Activated T-helper 17 cell treated with anti-CD3 and anti-CD28 coated beads, Interleukin-2, amount 50 U/mL, for 72 hours (primary cell): ENCODE measurements at regions not wholly inside any gene's neighbourhood (a gene's known extent, or its start where the extent isn't known, plus 50 kb on each side); places are given as distances from the start of the nearest gene placed in this dataset.

Experiments used
- ATAC-seq: fragments of 150-1000 bp; cut with Tn5 transposase; replicated peaks from 2 replicates; pipeline ENCODE4 v1.10.0; 2021; ENCODE audit warnings: mild to moderate bottlenecking, moderate library complexity
- H3K27ac Mint-ChIP-seq: one replicate; pipeline ENCODE4 v1.8.0; 2022; ENCODE audit warnings: mixed read lengths
- H3K27me3 Mint-ChIP-seq: one replicate; pipeline ENCODE4 v1.8.0; 2022; ENCODE audit warnings: mixed read lengths
- H3K36me3 Mint-ChIP-seq: one replicate; pipeline ENCODE4 v1.8.0; 2022; ENCODE audit warnings: low read depth, mild to moderate bottlenecking, mixed read lengths
- H3K4me1 Mint-ChIP-seq: one replicate; pipeline ENCODE4 v1.8.0; 2022; ENCODE audit warnings: mixed read lengths
- H3K4me3 Mint-ChIP-seq: one replicate; pipeline ENCODE4 v1.8.0; 2022; ENCODE audit warnings: mild to moderate bottlenecking, mixed read lengths
- H3K9me3 Mint-ChIP-seq: one replicate; pipeline ENCODE4 v1.8.0; 2022; ENCODE audit warnings: mixed read lengths

DNA sequence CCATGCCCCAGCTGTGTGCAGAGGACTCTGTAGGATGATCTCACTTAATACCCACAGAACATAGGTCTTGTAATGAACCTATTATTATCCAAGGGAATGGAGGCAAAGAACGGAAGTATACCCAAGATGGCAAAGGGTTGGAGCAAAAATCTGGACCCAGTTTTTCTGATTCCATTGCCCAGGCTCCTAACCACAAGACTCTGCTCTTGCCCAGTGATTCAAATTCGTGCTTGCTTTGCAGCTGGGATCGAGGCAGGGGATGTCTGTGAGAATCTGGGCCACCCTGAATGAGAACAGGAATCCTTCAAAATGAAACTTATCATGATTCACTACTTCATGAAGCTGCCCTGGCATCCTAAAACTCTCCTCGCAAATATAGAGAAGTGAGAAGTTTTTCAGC lies 97.5 kb upstream of the KCNJ6 start:
- Mint-ChIP-seq H3K4me3 (no peak overlapping the region), H3K27me3 (peaks cover 7% of the 10 kb centered on the region), H3K27ac (no peak overlapping the region), H3K9me3 (peaks cover 4% of the 10 kb centered on the region), H3K36me3 (no peaks in the 10 kb centered on the region), H3K4me1 (no peaks in the 10 kb centered on the region)
- no peak for ATAC-seq

DNA sequence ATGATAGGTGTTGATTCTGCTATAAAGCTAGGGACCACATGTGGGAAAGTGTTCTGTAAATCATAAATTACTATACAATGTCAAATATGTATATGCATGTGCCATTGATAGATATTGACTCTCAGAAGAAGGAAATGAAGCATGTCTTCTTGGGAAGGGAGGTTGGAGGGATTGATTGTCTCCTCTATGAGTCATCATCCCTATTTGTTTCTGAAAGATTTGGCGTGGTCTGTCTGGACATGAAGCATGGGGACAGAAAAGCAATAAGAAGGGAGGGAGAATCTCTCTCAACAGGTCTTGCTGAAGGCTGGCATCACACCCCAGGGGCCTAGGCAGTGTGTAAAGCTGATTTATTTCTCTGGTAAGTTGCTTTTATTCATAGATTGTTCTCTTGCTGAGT lies 98.0 kb upstream of the KCNJ6 start:
- Mint-ChIP-seq H3K27ac (no peak overlapping the region), H3K9me3 (peaks cover 4% of the 10 kb centered on the region), H3K36me3 (no peaks in the 10 kb centered on the region), H3K4me1 (no peaks in the 10 kb centered on the region), H3K4me3 (no peak overlapping the region), H3K27me3 (peaks cover 7% of the 10 kb centered on the region)
- no peak for ATAC-seq

DNA sequence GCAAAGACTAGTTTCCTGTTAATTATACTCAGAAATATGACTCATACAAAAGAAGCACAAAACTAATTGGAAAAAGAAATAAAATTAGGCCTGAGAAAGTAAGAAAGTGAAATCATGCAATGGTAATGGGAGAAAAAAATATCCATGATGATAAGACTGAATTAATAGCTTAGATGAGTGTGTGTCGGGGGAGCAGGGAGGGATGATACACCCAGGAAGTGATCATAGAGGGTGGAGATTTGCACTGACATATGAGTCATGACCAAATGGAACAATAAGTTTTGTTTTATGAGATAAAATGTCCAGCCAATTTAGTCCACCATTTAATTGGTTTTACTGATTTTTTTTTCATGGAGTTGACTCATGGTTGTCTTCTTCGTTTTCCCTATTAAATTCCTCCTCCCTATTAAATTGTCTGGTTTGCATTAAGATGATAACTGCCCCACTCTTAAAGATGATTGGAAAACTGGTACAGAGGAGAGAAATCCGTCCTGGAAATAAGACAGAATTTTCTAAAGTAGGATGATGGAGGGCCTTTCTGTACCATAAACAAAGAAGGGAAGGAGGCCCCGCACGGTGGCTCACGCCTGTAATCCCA lies 111.7 kb upstream of the KCNJ6 start:
- Mint-ChIP-seq H3K4me1 (no peaks in the 10 kb centered on the region), H3K9me3 (no peaks in the 10 kb centered on the region), H3K4me3 (no peak overlapping the region), H3K36me3 (no peaks in the 10 kb centered on the region), H3K27ac (no peak overlapping the region), H3K27me3 (peaks cover 14% of the 10 kb centered on the region)
- ATAC-seq: no peak

DNA sequence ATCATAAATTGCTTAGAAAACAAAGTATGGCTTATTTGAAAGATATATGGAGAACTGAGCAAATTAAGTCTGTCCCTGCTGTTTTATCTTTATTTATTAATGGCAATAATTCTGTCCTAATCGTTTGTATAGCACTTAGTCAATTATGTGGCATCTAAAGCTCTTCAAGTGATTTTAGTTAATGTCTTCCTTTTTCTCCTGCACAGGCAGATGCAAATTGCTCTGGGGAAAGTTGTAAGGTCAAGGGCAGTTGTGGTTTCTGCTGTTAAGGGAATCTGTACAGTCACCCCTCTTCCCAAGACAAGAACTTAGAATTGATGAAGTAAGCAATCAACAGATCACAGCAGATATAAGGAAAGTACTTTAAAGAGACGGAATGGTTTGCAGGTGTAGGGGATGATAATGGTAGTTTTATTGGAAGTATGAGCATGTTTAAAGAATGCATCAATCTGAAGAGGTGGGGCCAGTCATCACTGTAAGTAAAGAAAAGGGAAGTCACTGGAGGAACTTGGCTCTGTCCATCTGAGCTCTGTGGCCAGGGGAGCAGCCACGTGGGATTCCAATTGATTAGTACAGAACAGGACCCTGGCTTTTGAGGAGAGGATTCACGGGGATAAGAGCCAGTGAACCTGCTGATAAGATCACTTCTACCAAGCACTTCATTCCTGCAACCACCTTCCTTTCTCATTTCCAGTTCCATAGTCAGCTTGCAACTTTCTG lies 116.0 kb upstream of the KCNJ6 start:
- H3K4me3 Mint-ChIP-seq: no peak overlapping the region
- H3K36me3 Mint-ChIP-seq: no peaks in the 10 kb centered on the region
- H3K9me3 Mint-ChIP-seq: no peaks in the 10 kb centered on the region
- ATAC-seq: no peak
- H3K4me1 Mint-ChIP-seq: no peaks in the 10 kb centered on the region
- H3K27ac Mint-ChIP-seq: no peak overlapping the region
- peaks cover 13% of the 10 kb centered on the region for H3K27me3 Mint-ChIP-seq

DNA sequence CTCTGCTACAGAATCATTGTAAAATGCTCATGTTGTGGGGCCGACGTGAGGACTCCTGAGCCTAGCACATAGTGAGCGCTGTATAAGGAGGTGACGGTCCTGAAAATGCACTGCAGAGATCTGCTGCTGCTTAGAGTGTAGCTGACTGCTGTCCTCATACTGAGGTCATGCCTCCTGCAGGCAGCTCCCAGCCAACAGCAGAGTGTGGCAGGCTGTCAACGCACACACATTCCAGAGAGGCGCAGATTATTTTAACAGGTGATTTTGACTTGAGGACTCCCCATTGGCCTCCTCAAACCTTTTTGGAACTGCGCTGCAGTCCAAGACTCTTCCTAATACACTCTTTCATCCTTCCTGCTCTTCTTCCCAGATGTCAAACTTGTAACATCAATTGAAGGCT lies 119.8 kb upstream of the KCNJ6 start:
- no peak for ATAC-seq
- Mint-ChIP-seq H3K4me3 (no peak overlapping the region), H3K27me3 (peaks cover 12% of the 10 kb centered on the region), H3K36me3 (no peaks in the 10 kb centered on the region), H3K4me1 (no peaks in the 10 kb centered on the region), H3K27ac (no peak overlapping the region), H3K9me3 (no peaks in the 10 kb centered on the region)

DNA sequence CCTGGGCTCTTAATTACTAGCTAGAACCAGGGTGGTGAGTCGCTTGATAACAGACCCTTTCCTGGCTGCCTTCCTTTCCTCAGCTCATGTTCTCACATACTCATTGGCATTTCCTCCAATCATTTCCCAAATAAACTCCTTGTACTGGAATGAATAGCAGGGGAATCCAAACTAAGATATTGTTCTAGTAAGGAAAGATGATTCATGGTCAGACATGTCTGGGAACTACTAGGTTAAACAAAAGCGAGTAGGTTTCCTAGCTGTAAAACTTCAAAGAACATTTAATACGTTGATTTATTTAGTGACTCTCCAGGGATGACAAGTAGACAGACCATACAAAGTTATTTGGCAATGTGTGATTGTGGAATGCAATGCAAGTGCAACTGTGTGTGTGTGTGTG lies 121.2 kb upstream of the KCNJ6 start:
- Mint-ChIP-seq H3K36me3 (no peaks in the 10 kb centered on the region), H3K4me3 (no peak overlapping the region), H3K4me1 (no peaks in the 10 kb centered on the region), H3K27me3 (peaks cover 7% of the 10 kb centered on the region), H3K9me3 (no peaks in the 10 kb centered on the region), H3K27ac (no peak overlapping the region)
- ATAC-seq: no peak

DNA sequence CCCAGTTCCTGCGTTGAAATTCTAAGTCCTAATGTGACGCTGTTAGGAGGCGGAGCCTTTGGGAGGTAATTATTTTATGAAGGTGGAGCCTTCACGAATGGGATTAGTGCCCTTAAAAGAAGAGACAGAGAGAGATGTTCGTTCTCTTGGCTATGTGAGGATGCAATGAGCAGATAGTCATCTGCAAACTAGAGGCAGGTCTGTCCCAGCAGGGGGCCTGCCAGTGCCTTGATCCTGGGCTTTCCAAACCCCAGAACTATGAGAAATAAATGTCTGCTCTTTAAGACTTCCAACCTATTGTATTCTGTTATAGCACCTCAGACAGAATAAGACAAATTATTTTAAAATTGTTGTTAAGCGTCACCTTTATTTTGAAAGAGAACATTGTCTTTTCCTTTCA lies 123.1 kb upstream of the KCNJ6 start:
- H3K27ac Mint-ChIP-seq: no peak overlapping the region
- no peaks in the 10 kb centered on the region for H3K4me1 Mint-ChIP-seq
- H3K9me3 Mint-ChIP-seq: peaks cover 4% of the 10 kb centered on the region
- no peaks in the 10 kb centered on the region for H3K36me3 Mint-ChIP-seq
- no peak overlapping the region for H3K4me3 Mint-ChIP-seq
- peaks cover 7% of the 10 kb centered on the region for H3K27me3 Mint-ChIP-seq
- ATAC-seq: no peak

DNA sequence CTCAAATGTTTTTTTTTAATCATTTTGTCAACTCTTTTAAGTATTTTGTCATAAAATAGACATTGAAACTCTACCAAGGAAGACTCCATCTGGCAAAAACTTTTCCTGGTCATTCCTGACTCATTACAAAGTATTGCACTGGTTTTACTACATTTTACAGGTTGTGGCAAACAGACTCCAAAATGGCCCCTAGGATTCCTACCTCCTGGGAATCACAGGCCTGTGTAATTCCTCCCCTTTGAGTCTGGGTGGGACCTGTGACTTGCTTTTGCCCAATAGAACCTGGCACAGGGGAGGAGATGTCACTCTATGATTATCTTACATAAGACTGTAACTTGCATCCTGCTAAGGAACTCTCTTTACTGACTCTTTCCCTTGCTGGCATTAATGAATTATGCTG lies 123.6 kb upstream of the KCNJ6 start:
- ATAC-seq: no peak
- no peak overlapping the region for H3K4me3 Mint-ChIP-seq
- no peak overlapping the region for H3K27ac Mint-ChIP-seq
- no peaks in the 10 kb centered on the region for H3K36me3 Mint-ChIP-seq
- H3K9me3 Mint-ChIP-seq: peaks cover 4% of the 10 kb centered on the region
- H3K27me3 Mint-ChIP-seq: peaks cover 7% of the 10 kb centered on the region
- no peaks in the 10 kb centered on the region for H3K4me1 Mint-ChIP-seq

DNA sequence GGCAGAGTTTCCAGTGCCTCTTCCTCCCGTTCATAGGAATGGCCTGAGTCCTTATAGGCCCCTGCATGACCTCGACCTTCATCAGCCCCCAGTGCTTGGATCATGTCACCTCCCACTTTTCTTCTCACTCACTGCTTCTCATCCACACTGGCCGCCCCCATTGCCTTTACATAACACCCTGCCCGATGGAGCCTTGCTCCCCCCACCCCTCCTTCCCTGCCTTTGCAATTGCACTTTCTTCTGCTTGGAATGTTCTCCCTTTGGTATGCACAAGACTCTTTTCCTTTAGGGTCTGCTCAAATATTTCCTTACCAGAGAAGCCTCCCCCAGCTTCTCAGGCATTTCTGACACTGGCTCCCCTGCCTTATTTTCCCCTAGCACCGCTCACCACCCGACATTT lies 125.2 kb upstream of the KCNJ6 start:
- no peaks in the 10 kb centered on the region for H3K4me1 Mint-ChIP-seq
- H3K4me3 Mint-ChIP-seq: no peak overlapping the region
- H3K27ac Mint-ChIP-seq: no peak overlapping the region
- H3K36me3 Mint-ChIP-seq: no peaks in the 10 kb centered on the region
- ATAC-seq: no peak
- peaks cover 8% of the 10 kb centered on the region for H3K27me3 Mint-ChIP-seq
- H3K9me3 Mint-ChIP-seq: peaks cover 4% of the 10 kb centered on the region

DNA sequence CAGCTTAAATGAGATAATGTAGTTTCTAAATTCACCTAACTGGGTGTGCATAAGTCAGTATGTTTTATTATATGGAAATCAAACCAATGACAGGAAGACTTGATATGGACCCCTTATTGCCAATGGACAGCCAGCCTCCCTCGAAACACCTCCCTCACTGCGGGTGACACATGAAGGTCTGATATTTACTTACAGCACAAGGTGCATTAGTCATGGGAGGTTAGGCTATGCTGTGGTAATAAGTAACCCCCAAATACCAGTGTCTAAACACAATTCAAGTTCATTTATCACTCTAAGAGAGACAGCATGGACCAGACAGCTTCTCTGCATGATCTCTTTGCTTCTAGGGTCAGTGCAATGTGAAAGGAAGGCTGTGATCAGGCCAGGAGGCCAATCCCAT lies 126.0 kb upstream of the KCNJ6 start:
- Mint-ChIP-seq H3K27me3 (peaks cover 8% of the 10 kb centered on the region), H3K4me3 (no peak overlapping the region), H3K36me3 (no peaks in the 10 kb centered on the region), H3K27ac (no peak overlapping the region), H3K9me3 (peaks cover 4% of the 10 kb centered on the region), H3K4me1 (no peaks in the 10 kb centered on the region)
- ATAC-seq: no peak

DNA sequence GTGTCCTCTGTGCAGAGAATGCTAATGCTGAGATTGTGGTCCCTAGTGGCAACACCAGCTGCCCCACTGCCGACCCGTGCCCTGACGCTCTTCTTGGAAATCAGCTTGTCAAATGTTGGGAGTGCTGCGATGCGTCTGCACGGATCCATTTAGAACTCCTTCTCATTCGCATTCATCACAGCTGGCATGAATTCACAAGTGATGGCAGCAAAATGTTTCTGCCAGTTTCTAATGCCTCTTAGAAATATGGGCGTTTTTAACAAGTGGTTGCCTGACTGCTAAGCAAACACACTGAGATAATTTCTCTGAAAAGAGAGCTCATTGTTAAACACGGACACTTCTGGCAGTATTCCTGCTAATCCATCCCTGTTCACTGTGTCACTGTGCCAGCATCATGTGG lies 131.9 kb upstream of the KCNJ6 start:
- no peaks in the 10 kb centered on the region for H3K36me3 Mint-ChIP-seq
- no peaks in the 10 kb centered on the region for H3K4me1 Mint-ChIP-seq
- H3K27ac Mint-ChIP-seq: no peak overlapping the region
- ATAC-seq: no peak
- peaks cover 7% of the 10 kb centered on the region for H3K27me3 Mint-ChIP-seq
- H3K9me3 Mint-ChIP-seq: peaks cover 4% of the 10 kb centered on the region
- H3K4me3 Mint-ChIP-seq: no peak overlapping the region

DNA sequence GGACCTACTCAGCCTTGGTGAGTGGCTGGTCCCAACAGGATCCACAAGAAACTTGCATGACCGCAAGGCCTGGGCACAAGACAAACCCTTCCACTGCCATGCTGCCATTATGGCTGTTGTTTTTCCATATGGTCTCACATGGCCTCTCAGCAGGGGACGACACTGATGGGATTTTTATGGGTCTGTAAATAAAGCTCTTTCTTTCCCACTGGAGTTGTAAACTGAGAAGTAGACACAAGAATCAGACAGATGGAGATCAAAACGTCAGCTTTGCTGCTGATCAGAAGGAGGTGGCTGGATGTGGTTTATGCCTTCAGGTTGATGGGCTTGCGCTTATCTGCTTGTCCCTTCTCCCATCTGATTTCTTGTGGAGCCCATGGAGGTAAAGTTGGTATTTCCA lies 138.1 kb upstream of the KCNJ6 start:
- H3K4me3 Mint-ChIP-seq: no peak overlapping the region
- no peak overlapping the region for H3K27ac Mint-ChIP-seq
- no peaks in the 10 kb centered on the region for H3K4me1 Mint-ChIP-seq
- H3K27me3 Mint-ChIP-seq: peaks cover 12% of the 10 kb centered on the region
- peaks cover 3% of the 10 kb centered on the region for H3K9me3 Mint-ChIP-seq
- ATAC-seq: no peak
- no peaks in the 10 kb centered on the region for H3K36me3 Mint-ChIP-seq

DNA sequence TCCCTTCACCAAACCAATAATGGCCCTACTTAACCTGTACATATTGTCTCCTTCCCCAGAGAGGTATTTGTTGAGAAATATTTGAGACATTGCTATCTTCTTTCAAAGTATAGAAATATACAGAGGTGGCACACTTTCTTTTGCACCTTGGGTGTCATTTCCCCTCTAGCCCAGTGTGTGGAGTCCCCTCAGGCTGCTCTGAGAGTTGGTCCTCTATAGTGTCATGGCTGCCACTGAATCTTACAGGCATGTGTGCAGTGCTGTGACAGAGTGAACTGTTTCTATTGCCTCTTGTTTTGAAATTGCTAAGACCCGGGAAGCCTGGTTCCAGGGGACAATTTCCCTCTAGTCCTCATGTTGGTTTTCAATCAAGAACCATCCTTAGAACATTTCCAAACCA lies 140.2 kb upstream of the KCNJ6 start:
- Mint-ChIP-seq H3K36me3 (no peaks in the 10 kb centered on the region), H3K27ac (no peak overlapping the region), H3K27me3 (peaks cover 12% of the 10 kb centered on the region), H3K9me3 (peaks cover 6% of the 10 kb centered on the region), H3K4me3 (no peak overlapping the region), H3K4me1 (no peaks in the 10 kb centered on the region)
- ATAC-seq: no peak

DNA sequence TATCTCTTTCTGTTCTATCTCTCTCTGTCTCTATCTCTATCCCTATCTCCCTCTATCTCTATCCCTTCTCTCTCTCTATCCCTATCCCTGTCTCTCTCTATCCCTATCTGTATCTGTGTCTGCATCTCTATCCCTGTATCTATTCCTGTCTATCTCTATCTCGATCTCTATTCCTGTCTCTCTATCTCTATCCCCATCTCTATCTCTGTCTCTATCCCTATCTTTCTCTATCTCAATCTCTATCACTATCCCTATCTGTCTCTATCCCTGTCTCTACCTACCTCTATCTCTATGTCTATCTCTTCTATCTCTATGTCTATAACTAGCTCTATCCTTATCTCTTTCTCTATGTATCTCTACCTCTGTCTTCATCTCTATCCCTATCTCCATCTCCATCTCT lies 141.4 kb upstream of the KCNJ6 start:
- H3K36me3 Mint-ChIP-seq: no peaks in the 10 kb centered on the region
- no peak for ATAC-seq
- H3K4me3 Mint-ChIP-seq: no peak overlapping the region
- H3K4me1 Mint-ChIP-seq: no peaks in the 10 kb centered on the region
- peaks cover 12% of the 10 kb centered on the region for H3K27me3 Mint-ChIP-seq
- peaks cover 6% of the 10 kb centered on the region for H3K9me3 Mint-ChIP-seq
- no peak overlapping the region for H3K27ac Mint-ChIP-seq

DNA sequence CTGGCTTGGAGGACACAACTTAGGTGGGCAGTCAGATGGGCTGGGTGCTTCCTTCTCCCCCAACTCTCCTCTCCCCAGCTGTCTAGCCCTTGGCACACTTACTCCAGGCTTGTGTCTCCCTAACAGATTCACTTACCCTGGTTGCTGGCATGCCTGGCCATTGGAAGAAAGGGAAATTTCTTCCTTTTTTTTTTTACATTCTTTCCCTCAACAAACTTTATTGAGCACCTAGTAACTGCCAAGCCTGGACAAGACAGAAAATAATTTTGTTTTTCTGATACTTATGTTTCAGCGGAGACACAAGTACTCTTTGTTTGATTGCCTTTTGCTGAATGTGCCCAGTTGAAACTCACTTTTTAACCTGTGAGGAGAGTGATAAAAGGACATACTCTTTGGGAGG lies 144.3 kb upstream of the KCNJ6 start:
- no peak for ATAC-seq
- H3K27ac Mint-ChIP-seq: no peak overlapping the region
- H3K4me3 Mint-ChIP-seq: no peak overlapping the region
- H3K27me3 Mint-ChIP-seq: peaks cover 16% of the 10 kb centered on the region
- H3K9me3 Mint-ChIP-seq: peaks cover 6% of the 10 kb centered on the region
- H3K36me3 Mint-ChIP-seq: no peaks in the 10 kb centered on the region
- H3K4me1 Mint-ChIP-seq: no peaks in the 10 kb centered on the region
